GM04504 (cell line): ENCODE measurements at regions not wholly inside any gene's neighbourhood (a gene's known extent, or its start where the extent isn't known, plus 50 kb on each side); places are given as distances from the start of the nearest gene placed in this dataset.

Experiments
- DNase-seq: peaks from one replicate; pipeline ENCODE4 v3.0.0-alpha.2; 2012; ENCODE audit warnings: low read depth

DNA sequence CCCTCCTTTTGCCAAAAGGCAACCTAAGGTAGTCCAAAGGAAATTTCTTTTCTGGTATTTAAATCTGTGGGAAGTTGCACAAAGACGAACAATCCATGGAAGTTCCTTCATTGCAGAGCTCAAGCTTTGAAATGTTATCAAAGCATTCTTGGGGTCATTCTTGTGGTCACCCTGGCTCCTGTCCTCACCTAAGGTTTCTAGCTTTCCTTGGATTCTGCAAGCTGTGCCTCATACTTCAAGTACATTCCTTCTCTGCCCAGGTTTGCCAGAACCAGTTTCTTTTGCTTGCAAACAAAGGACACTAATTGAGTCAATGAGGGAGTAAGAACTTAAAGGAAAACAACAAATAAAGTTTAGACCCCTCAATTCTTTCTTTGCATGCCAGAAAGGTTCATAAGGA lies 329.8 kb upstream of the PDZRN3 start:
- DNase-seq, result no peak

DNA sequence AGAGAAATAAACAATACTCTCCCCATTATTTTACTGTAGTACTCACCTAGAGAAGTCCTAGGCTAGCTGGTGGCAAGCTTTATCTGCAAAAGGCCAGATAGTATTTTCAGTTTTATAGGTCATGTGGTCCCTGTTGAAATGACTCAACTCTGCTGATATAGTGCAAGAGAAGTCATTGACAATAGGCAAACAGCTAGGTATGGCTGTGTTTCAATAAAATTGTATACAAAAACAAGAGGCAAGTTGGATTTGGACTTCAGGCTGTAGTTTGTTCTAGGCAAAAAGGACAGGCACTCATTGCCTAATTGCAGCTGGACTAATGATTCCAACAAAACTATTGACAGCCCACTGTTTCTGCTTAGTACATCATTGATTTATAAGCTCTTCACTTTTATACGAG lies 328.0 kb upstream of the PDZRN3 start:
- no peak for DNase-seq

DNA sequence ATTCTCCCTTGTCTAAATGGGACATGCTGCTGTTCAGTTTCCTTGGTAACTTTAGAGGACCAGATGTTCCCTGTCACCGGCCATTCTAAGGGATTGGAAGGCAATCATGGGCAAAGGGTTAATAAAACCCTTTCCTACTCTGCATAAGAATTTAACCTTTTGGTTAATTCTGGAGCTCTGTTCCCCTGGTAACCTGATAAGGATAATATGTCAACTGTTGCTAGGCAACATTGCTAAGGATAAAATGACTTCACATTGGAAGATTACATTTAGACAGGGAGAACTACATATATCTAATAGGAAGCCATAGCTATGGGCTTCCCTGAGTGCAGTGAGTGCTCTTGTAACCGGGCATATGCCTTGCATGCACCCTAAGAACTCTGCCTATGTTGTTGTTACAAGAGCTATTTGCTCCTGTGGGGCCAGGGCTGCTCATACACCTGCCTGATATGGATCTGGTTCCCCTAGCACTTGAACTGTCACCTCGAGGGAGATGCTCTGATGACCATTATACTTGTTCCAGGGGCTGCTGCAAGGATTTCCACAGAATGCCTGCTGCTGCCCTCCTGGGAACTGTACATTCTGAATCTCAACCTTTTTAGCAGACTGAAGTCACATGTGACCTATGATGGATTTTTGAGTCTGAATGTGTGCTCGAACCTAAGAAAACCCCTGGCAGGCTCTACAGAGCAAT lies 326.3 kb upstream of the PDZRN3 start:
- no peak for DNase-seq

DNA sequence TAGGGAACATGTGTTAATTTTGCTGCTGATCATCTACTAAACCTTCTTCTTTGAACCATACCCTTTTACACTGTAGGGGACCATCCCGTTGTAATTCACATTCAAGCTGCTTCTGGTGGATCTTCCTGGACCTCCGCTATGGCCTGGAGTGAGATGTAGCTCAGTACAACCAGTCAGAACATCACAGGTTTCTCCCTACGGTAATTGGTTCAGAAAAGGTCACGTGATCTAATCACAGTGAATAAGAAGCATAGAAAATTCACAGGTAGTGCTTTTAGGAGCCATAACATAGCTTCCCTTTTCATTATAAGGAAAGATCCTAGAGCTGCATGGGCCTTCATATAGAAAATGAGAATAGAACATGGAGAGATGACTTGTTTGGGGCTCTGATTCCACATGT lies 320.8 kb upstream of the PDZRN3 start:
- DNase-seq, result no peak

DNA sequence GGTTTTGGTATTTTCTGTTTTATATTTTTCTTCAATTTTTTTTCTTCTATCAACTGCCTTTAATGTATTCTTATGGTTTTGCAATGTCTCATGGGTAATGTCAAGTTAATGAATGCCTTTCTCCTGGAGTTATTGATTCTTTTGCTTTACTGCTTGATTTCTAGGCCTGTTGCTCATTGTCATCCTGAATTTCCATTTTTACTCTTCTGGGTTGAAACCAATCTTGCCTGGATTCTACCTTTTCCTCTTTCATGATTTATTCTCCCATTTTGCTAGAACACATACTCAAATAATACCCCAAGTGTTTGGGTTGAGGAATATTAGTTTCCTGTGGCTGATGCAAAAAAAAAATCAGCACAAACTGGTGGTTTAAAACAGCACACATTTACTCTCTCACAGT lies 315.2 kb upstream of the PDZRN3 start:
- DNase-seq, result no peak

DNA sequence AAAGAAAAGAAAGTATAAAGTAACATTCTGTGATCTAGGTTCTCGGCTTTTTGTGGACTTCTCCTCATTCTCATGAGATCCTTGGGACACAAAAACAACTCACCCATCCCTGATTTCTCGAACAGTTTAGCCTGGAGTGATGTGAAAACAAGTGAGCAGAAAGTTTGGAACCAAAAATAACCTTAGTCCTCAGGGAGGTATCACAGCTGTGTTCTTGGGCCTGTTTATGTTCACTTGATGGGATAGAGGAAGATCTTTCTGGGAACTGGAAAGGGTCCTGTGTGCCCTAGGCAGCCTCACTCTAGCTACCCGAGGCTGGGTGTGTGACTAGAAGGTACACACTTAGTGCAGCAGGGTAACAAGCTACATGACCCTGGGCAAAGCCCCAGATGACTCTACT lies 308.8 kb upstream of the PDZRN3 start:
- no peak for DNase-seq

DNA sequence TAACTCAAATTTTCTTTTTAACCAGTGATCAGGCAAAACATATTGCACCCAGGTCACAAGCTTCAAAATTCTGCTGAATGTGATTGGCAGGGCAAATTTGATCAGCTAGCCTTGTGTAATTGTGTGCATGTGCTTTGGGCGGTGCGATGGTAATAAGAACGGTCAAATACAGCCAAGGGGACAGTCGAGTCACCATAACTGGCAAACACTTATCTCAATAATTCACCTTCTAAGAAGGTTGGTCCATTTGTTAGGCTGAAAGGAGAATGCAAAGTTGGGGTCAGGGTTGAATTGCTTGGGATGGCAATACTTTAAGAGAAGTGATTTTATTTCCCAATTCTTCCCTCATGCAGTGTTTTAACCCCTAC lies 302.4 kb upstream of the PDZRN3 start:
- DNase-seq, result no peak

DNA sequence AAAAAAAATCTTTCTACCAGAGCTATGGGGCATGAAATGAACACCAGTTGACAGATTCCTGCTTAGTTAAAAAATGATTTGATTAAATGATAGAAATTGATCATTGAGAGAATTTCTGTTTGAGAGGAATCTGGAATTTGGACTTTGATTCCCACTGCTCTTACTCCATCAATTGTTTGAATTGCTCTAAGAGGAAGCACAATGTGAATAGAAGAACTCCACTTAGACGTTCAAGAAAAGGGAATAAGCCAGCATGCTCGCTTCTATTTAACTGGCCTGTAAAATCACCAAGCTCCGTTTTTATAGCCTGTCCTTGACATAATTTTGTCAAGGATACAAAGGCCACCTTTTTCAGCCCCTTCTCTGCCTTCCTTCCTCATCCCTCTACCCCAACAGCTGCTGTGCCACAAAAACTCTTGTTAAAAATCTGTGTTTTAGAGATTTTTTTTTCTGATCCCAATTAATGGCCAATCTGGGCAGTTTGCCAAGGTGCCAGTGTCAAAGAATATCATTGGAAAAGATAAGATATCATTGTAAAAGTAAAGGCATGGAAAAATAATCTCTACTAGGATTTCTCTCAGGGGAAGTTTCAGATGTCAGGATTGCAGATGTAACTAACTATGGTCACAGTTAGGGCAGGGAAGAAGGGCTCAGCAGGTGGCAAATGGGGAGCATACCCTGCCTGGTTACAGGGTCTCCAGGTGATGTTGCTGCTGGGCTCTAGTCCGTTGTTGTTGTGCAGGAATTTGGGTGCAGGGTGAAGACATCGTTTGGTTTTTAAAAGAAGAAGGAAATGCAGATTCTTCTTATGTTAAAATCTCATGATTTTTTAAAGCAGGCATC lies 301.8 kb upstream of the PDZRN3 start:
- DNase-seq, result no peak

DNA sequence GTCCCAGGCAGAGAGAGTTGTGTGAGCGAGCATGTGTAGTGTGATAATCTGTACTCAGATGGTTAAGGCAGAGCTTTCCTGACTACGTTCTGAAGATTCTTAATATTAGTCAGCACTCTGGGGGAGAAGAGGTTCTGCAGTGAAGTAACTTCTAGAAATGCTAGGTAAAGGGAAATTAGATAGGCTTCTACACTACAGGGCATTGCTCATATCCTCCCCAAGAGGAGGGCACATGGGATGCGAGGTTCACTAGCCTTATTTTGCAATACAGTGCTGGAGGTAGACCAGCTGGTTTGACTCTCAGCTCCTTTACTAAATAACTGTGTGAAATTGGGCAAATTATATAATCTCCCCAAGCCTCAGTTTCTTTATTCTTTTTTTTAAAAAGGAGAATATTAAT lies 300.3 kb upstream of the PDZRN3 start:
- DNase-seq, result no peak

DNA sequence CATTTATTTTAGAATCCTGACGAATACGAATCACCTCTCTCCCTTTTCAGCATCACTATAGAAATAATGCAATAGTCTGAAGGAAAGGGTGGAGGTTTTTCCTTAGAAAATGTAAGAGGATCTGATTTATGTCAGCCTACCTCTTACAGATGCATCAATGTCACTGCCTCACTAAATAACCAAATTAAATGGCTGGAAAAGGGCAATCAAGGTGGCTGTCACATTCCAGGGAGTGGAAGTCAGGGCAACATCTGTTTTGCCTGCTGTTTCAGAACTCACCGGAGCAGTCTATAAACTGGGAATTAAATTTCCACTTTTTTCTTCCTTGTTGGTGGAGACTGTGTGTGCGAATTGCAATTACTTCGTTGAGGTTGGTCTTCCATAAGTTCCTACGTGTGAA lies 299.3 kb upstream of the PDZRN3 start:
- DNase-seq, result no peak

DNA sequence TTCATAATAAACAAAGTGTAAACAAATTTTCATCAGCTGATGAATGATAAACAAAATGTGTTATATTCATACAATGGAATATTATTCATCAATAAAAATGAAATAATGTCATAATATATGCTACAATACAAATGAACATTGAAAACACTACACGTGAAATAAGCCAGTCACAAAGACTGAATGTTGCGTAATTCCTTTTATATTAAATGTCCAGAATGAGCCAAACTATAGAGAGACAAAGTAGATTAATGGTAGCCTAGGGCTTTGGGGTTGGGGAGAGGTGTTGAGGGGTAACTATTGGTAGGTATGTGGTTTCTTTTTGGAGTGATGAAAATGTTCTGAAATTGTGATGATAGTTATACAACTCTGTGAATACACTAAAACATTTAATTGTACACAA lies 292.9 kb upstream of the PDZRN3 start:
- DNase-seq, result no peak

DNA sequence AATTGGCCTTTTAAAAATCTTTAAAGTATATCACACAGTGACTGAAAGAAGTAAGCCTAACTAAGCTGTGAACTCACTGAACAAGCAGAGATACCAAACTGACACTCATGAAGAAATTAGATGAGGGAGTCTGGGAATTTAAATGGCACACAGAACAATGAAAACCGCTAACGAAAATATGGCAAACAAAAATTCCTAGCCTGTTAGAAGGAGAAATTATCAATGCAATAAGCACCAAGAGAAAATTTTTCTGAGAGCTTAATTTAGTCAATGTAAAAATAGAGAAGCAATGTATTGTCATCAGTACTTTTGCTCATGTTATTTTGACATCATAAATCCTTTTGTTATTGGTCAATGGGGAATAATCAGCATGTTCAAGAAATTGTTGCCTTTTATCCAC lies 291.1 kb upstream of the PDZRN3 start:
- DNase-seq, result no peak

DNA sequence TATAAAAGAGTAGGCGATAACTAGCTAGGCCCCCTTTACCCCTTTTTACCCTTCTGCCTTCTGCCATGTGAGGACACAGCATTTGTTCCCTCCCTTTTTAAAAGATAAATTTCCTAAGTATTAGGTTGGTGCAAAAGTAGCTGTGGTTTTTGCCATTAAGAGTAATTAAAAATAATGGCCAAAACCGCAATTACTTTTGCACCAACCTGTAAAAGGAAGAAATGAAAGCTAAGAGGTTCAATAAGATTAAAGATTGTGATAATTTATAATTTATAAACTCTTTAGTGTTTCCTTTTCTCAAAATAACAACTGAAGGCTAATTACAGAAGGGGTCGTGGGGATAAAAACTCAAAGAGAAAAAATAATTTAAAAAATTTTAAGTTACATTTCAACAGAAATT lies 283.5 kb upstream of the PDZRN3 start:
- no peak for DNase-seq

DNA sequence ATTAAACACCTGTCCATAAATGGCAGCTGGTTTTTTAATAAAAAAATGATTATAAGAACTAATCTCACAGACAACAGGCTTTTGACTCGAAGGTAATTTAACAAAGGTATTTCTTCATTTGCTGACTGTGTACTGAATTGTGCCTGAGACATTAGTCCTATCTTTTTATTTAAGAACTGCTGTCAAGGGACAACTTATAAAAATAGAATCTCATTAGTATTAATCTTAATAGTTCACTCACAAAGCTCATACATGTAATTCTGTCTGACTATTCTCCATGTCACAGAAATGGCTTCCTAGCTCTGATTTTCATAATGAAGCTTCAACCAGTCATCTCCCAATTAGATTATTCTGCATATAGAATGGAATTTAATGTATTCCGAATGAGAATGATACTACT lies 276.9 kb upstream of the PDZRN3 start:
- DNase-seq, result no peak

DNA sequence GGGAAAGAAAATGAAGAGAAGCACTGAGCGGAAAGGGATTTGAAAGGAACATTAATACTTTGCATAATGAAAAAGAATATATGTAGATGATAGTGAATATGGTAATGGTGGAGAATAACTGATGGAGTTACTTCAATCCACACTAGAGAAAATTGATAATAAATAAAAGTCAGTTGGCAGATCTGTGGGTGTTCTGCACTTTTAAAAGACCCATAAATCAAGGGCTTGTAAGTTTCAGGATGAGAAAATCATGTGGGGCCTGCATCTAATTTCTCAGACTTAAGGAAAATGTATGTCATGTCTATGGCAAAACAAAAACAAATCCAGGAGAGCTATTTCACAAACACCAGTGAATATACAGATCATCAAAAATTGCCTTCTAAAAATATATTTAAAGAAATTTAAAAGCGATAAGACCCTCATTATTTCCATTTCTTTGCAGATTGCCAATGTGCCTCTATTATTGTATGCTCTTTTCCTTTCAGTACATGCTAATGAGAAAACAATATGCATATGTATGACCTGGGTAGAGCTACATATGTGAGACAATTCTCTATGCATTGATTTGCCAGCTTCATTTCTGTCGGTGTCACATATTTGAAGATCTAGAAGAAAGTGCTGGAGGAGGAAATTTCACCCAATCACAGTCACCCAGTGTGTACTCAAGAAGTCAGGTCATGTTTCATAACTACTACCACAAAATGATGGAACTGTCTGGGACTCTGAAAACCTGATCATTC lies 269.9 kb upstream of the PDZRN3 start:
- DNase-seq, result no peak

DNA sequence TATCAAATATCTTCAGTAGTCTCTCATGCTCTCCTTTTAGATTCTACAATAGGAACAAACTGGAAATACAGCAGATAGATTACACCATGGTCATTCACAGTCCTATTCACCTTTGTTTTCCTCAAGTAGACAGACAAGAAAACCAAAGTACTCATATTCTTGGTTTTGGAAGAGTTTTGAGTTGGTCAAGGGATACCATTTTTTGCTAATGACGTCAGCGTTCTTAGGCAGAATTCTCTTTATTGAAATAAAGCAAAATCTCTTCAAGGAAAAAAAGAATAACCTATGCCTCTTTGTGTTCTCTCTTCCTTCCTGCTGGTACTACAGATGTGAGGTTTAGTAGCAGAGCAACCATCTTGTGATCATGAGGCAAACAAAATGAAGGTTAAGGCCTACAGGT lies 268.3 kb upstream of the PDZRN3 start:
- no peak for DNase-seq

DNA sequence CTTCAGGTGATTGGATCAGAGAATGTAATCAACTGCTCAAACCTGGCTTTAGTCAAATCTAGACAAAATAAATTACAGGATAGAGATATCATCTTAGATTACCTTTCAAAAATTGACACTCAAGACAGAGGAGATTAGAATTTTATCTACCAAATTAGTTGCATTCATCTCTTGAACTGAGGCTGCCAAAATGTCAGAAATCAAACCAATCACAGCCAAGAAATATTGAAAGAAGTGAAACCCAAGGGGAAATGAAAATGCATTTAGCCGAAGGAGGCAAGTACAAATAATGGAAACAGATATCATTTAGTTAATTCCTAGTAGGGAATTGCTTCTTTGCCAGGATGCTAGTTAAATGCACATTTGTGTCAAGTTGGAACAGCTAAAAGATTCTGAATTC lies 261.1 kb upstream of the PDZRN3 start:
- no peak for DNase-seq

DNA sequence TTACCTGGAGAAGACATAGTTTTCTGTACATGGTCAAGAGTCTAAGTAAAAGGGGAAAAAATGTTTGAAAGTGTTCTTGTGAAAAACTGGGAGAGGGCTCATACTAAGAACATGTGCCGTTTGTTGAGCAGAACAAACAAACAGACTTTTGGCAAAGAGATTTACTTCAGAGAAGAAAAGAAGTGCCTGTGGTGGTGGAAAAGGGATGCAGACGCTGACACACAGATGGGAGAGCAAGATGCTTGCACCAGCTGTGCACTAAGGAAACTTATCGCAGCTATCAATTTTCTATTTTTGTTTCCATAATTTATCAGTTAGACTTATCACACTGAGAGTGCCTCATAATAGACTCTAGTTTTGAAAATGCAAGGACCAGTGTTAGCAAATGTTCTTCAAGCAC lies 259.6 kb upstream of the PDZRN3 start:
- DNase-seq, result no peak

DNA sequence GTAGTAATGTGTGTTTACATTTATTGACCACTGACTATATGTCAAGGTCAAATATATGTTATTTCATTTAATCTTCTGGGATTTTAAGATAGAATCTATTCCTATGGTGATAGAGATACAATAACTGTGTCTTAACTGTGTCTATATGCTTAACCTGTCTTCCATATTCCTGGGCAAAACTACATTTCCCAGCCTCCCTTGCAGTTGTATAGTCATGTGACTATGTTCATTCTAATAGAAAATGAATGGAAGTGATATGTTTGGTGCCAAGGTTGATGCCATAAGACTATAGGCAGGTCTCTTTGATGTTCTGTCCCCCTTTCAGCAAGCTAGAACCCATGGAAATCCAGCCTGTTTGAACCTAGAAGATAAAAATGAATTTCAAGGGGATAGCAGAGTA lies 258.8 kb upstream of the PDZRN3 start:
- no peak for DNase-seq

DNA sequence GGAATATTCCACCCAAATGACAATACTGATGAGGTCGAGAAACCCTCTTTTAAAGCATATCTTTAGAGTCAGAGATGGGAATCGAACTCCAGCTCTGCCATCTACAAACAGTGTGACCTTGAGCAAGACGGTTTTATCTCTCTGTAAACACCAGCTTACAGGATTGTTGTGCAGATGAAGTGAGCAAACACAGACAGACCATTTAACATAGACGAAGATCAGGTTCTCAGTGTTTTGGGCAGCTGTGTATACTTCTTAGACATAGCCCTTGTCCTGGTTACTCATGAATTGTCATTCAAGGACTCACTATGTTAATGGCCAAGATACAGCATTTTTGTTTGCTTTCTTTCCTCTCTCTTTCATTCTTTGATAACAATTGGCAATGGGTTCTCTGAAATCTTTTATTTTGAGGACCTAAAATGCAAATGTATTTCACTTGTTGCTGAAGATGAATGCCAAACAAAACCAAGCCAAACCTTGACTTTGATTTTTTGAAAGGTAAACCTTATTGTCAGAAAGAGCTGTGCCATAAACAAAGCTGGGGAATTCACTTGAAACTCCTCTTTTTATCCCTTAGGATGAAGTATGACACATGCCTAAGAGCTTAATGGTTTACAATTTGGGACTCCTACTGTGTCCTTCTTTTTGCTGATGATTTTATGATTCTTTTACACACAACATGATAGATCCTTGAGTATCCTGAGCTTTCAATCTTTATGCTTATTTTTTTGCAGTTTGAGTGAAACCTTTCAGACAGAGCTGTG lies 250.0 kb upstream of the PDZRN3 start:
- DNase-seq, result no peak

DNA sequence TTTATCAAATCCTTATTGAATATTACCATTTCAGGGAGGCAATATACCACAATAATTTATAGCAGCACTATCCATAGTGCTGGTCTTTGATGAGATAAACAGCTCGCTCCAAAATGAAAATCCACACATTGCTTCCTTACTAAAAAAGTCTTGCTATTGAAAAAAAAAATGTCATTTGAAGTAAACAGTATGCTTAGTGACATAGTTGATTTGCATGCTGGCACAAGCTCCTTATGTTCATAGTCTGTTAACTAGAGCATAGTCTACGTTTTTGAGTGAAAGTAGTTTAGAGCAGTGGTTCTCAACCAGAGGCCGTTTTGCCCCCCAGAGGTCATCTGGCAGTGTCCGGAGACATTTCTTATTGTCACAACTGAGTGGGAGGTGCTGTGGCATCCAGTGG lies 249.4 kb upstream of the PDZRN3 start:
- DNase-seq, result no peak

DNA sequence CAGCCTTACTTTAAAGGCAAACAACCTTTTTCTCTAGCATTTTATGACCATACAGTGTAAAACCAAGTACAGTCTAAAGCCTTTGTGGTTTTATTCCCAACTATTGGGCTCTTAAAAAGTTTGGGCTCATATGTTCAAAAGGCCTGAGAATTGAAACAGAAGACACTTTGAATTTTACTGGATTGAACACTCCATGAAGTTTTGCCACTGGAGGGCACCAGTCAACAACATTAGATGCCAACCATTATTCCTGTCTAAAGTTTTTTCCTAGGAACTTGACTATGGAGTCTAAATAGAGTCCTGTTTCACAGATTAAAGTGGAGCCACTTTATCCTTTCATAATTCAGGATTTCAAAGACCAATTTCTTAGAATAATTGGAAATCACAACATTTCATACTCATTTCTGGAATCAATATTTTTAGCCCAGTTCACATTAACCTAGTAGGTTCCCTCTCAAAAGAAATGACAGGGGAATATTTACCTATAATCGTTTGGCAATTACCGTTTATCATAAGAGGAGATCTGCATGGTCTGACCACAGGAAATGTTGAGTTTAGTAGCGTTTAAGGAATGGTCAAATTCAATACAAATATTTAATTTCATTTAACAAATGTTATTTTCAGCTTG lies 244.1 kb upstream of the PDZRN3 start:
- DNase-seq, result peak; percentile 17
